ENCODE measurements at regions not wholly inside any gene's neighbourhood (a gene's known extent, or its start where the extent isn't known, plus 50 kb on each side); places are given as distances from the start of the nearest gene placed in this dataset.
A peak's percentile ranks its signal among the peaks of the same experiment; 100 is the strongest.
"Not testable (repeated sequence)": the region's sequence is repeated elsewhere in the genome, so short reads cannot be mapped to it uniquely, and the experiment has no call there.

GRCh38 chr6:144659202-144660182, 374.4 kb downstream of the UTRN start:
- DNase-seq: no peak

- no peak for DNase-seq
These were observed 375.5 kb downstream of the UTRN start for GRCh38 chr6:144660561-144661115.

- DNase-seq: no peak
These were observed 376.1 kb downstream of the UTRN start for GRCh38 chr6:144661116-144661806.

GRCh38 chr6:144662812-144663365, 377.8 kb downstream of the UTRN start:
- DNase-seq: peak; percentile 13

GRCh38 chr6:144664281-144664680, 379.1 kb downstream of the UTRN start:
- no peak for DNase-seq

GRCh38 chr6:144664947-144665346, 379.8 kb downstream of the UTRN start:
- no peak for DNase-seq

- no peak for DNase-seq
These were observed 380.9 kb downstream of the UTRN start for GRCh38 chr6:144665932-144666450.

- DNase-seq: no peak
These were observed 381.6 kb downstream of the UTRN start for GRCh38 chr6:144666781-144667180.

- no peak for DNase-seq
These were observed 382.7 kb downstream of the UTRN start for GRCh38 chr6:144667532-144668503.

- DNase-seq: not testable (repeated sequence)
These were observed 385.1 kb downstream of the UTRN start for GRCh38 chr6:144670259-144670658.

- DNase-seq: no peak
These were observed 388.7 kb downstream of the UTRN start for GRCh38 chr6:144673807-144674206.

GRCh38 chr6:144675231-144675861, 390.2 kb downstream of the UTRN start:
- DNase-seq: peak; percentile 63

GRCh38 chr6:144676310-144676709, 391.2 kb downstream of the UTRN start:
- not testable (repeated sequence) for DNase-seq

GRCh38 chr6:144677263-144677662, 392.1 kb downstream of the UTRN start:
- not testable (repeated sequence) for DNase-seq

- no peak for DNase-seq
These were observed 393.7 kb downstream of the UTRN start for GRCh38 chr6:144678844-144679243.

- DNase-seq: no peak
These were observed 396.2 kb downstream of the UTRN start for GRCh38 chr6:144681334-144681733.

- DNase-seq: no peak
These were observed 398.3 kb downstream of the UTRN start for GRCh38 chr6:144683216-144684070.

- DNase-seq: no peak
These were observed 403.6 kb downstream of the UTRN start for GRCh38 chr6:144688713-144689112.

GRCh38 chr6:144689503-144690040, 404.4 kb downstream of the UTRN start:
- no peak for DNase-seq

GRCh38 chr6:144690133-144690532, 405.0 kb downstream of the UTRN start:
- DNase-seq: no peak

All from NCI-H226 (cell line).